HG02973 (cell line): ENCODE measurements at regions not wholly inside any gene's neighbourhood (a gene's known extent, or its start where the extent isn't known, plus 50 kb on each side); places are given as distances from the start of the nearest gene placed in this dataset.
"Not testable (repeated sequence)": the region's sequence is repeated elsewhere in the genome, so short reads cannot be mapped to it uniquely, and the experiment has no call there.

Source experiments
- ATAC-seq: cut with Tn5 transposase; IDR thresholded peaks from one replicate; pipeline ENCODE4 v1.9.1; 2021; ENCODE audit warnings: moderate library complexity; ENCODE audit not compliant: unreplicated experiment

DNA sequence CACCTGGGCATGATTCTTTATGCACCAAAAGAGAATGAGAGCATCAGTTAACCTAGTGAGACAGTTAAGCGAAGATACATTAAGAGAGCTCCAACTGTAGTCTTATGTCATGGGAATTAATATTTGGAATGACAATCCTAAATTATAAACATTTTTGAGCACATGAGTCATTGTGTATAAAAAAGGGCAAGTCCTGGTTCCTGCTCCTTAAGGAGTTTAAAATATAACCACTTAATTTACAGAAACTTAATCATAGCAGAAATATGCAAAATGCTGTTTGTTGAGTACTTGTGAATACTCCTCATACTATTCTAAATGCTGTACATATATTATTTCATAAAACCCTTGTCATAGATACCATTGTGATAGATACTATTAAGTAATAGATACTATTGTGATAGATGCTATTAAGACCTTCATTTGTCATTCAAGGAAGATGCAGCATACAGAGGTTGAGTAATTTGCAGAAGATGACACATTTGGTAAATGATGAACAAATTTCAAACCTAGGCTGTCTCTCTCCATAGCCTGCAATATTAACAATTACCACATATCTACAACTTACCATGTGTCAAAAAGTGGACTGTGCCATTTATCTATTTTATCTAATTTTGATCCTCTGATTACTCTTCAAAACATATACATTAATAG, 301.0 kb downstream of the TBC1D4 start:
- no peak for ATAC-seq

DNA sequence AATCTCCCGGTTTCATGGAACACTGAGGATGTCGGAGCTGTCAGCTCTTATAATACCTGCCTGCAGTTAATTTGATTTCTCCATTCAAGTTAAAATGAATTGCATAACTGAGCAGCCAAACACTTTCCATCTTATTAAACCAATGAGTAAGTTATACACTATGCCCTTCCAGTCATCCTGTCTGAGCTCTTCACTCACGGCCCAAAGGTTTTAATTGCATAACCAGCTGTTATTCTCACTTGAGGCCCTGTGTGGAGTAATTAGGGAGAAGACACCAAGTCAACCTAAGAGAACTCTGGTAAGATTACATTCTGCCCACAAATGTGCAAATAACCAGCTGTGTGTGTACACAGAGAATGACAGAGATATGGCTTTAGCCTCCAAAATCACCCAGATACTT, 303.5 kb downstream of the TBC1D4 start:
- no peak for ATAC-seq

DNA sequence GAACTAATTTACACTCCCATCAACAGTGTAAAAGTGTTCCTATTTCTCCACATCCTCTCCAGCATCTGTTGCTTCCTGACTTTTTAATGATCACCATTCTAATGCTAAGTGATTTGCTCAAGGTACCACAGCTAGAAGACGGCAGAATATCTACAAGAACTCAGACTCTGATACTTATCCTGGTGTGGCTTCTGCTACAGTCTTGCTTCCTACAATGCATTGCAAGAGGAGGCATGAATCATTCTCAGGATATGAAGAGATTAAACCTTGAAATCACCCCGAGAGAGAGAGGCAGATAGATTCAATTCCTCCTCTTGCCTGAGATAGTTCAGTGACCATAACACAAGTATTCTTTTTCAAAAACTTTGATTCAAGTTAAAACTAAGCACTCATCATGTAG, 306.4 kb downstream of the TBC1D4 start:
- ATAC-seq = no peak

DNA sequence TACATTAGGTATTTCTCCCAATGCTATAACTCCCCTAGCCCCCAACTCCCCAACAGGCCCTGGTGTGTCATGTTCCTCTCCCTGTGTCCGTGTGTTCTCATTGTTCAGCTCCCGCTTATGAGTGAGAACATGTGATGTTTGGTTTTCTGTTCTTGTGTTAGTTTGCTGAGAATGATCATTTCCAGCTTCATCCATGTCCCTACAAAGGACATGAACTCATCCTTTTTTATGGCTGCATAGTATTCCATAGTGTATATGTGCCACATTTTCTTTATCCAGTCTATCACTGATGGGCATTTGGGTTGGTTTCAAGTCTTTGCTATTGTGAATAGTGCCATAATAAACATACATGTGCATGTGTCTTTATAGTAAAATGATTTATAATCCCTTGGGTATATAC, 306.9 kb downstream of the TBC1D4 start:
- not testable (repeated sequence) for ATAC-seq

DNA sequence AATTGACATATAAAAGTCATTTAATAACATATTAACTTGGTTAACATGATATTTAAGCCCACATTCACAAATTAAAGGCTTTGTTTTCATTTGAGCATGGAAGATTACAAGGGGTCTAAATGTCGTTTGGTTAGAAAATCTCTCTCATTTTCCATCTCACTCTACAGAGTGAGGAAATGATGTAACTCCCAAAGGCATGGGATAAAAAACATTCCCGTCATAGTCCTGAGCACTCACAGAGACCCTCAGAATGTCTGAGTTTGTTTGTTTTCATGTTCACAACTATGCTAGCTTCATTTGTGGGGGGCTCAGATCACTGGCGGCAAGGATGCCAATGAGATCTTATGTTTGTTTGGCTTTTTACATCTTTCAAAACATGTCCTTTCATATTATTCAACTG, 307.5 kb downstream of the TBC1D4 start:
- ATAC-seq = no peak

DNA sequence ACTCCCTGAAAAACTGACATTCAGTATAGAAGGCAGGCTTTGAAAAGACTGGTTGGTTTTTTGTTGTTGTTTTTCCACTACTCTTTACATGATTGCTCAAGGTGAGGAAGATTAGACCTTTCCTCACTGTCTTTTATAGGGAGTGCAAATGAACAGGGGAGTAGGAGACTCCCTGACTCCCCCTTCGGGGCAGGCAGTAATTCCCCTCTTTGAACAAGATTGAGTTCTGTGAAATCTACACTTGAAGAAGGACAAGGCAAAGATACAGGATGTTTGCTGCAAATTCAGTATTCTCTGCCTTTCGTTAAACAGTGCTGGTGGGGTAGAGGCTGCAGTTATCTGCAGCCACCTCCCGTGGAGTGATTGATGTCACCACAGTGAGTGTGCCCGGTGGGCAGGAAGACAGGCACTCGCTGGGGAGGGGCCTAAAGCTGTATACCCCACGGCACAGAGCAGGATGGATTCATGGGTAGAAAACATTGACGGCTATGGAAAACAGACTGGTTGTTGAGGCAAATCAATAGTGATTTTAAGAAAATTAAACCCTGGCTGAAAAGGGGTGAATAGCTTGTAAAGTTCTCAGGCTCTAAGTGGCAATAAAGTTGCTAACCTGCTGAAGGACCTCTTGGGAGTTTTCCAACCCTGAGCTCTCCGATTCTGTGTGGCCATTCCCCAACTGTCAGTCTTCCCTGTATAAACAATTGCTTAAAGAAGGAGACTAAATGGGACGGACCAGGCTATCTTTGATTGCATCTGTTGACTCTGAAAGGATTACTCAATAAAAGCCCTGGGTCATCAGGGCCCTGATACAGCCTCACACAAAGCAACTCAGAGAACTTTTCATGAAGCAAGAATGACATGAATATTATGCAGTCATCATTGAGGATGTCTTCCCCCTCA, 308.3 kb downstream of the TBC1D4 start:
- ATAC-seq = no peak

DNA sequence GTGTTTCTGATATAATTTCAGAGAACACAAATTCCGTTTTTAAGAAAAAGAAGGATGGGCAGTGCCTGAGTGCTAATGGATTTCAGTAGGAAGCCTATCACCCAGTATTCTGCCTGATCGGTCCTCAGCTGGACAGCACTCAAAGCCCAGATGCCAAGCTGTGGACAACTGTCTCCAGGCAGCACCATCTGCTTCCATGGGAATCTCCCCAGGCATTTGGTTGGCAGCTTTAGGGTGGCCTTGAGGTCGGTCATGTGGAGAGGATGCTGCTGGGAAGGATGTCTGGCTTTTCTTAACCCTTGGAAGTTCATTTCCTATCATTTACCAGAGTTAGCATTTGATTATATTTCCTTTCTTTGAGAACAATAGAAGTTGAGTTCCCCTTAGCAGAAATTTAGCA, 311.7 kb downstream of the TBC1D4 start:
- ATAC-seq = no peak

DNA sequence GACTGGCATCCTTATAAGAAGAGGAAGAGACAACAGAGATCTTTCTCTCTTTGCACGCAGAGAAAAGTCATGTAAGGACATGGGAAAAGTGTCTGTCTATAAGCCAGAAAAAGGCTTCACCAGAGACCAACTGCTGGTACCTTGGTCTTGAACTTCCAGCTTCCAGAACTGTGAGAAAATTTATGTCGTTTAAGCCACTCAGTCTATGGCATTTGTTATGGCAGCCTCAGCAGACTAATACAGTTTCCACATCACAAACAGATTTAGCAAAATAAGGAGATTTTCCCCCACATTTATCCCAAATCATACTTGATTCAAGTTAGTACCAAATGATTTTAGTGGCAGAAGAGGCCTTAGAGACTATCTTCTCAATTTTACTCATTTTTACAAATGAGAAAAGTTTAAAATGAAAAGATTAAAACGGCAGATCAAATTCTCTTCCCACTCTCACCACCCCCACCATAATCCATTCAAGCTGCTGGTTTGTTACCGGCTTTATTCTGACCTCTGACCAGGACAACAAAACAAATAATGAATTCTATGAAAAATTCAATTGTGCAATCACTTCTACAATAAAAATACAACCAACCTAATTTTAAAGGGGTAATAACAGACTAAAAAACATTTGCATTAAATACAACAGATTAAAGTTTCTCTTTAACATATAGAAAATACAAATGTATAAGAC, 316.3 kb downstream of the TBC1D4 start:
- no peak for ATAC-seq

DNA sequence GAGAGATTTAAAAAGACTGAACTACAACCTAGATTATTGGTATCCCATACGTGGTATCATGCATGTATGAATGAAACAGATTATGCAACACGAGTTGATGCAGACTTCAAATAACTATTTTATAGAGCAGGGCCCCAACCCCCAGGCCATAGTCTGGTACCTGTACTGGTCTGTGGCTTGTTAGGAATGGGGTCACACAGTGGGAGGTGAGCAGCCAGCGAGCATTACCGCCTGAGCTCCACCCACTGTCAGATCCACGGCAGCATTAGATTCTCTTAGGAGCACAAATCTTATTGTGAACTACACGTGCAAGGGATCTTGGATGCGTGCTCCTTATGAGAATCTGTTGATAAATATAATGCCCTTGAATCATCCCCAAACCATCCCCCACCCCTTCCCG, 320.2 kb downstream of the TBC1D4 start:
- no peak for ATAC-seq

DNA sequence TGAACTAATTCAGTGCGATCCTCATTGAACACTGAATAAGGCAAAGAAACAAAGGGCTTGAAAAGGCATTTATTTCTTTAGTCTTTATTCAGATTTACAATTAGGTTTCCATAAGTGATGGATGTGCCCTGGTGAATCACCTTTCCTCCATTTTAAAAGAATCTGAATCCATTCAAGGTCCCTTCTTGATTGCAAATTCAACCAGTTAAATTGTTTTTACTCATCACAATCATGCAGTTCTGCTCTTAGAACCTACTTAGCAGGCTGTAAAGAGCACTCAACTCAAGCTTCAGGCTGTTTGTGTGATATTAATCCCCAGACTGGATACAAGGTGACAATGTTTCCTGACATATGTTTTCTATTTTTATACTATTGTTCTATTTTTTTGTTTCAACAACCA, 321.0 kb downstream of the TBC1D4 start:
- no peak for ATAC-seq

DNA sequence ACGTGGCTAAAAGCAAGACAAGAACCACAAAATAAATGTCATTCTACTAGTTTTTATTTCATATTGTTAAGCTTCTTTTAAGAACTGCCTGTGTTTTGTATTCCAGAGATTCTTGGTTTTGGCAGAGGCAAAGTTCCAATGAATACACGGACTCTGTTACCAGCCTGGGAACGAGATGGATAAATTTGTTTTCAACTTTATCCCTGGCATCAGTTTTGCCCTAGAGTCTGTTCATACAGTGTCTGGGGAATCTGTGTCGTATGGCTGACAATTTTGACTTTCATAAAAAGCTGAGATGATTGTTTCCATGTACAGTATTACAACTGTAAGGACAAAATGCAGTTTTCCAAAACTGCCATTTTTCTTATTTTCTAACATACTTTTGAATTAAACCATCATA, 327.6 kb downstream of the TBC1D4 start:
- ATAC-seq = no peak

DNA sequence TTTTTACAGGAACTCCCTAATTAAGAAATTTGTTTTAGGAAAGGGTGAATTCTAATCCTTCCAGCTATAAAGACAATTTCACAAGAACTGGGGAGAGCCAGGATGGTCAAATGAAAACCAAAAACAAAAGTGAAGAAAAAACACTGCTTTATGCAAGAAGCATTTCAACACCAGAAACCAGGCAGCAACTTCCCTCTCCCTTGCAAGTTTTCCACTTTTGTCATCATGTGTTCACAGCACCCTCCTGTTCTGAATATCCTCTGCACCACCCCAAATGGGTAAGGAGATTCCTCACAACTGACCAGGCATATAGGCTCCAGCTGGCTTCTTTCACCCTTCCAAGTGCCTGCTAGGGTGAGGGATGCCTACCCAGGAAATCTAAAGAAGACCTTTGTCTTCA, 328.1 kb downstream of the TBC1D4 start:
- no peak for ATAC-seq

DNA sequence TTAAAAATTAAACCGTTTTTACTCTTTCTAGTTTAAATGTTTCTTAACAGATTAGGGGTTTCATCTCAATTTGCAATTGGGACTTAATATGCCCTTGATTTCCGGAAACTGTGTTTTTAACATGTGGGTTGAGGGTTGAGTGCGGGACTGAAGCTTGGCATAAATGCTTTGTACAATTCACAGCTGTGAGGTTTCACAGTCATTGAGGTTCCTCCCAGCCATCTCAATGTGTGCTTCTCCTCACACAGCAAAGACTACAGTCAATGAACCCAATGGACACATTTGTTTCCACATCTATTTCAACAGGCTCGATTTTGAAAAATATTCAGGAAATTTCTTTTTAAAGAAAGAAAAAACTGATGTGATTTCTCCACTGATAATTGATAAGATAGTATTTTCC, 328.6 kb downstream of the TBC1D4 start:
- ATAC-seq = no peak

DNA sequence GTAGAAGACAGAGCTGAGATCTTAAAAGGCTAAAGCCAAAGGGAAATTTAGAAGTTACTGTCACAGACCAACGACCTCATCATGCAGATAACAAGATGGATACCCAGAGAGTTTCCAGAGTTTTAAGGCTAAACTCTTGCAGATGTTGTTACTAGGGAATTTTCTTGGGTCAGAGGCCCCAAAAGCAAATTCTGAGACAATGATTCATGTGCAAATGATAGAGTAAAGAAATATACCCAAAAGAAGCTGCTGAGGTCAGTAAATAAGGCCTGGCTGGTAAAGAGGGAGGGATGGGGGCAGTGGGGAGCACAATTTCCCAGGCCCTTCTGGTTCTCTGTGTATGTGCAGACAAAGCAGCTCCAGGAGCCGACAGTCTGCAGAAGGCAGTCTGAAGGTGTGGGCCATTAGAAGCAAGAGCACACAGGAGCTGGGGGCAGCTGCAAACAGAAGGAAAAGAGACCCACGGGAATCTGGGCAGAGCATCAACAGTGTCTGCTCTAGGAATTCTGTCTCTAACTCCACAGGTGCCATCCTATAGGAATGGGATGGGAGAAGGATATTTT, 330.8 kb downstream of the TBC1D4 start:
- no peak for ATAC-seq

DNA sequence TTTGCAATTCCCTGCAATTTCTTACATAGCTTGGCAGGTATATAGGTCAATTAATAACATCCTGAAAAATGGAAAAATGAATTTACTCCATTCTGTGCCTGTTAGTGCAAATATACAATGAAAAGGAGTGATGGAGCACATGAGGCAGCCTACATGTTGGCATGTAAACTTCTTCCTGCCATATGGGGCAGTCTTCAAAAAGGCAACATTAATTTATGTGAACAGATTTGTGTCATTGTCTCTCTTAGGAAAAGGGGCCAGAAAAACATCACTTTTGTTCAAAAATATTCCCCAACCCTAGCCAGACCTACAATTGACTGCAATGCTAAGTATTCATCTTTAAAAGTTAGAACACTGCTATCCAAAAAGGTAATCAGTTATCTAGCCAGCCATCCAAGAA, 332.2 kb downstream of the TBC1D4 start:
- no peak for ATAC-seq

DNA sequence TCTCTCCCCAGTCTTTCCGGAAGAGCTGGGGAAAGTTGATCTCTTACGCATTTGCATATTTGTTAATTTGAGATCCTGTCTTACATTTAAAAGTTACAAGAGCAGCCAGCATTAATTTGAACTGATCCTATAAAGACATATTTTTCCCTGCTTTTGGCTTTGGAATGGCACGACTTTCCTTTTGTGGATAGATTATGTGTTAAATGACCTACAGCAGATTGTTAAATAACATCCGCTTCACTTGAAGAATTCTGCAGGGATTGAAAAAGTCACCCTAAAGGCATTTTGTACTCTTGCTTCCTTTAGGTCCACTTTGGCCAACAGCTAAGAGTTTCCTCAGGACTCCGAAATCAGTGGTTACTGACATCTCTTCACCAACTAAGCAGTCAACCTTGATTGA, 334.0 kb downstream of the TBC1D4 start:
- no peak for ATAC-seq

DNA sequence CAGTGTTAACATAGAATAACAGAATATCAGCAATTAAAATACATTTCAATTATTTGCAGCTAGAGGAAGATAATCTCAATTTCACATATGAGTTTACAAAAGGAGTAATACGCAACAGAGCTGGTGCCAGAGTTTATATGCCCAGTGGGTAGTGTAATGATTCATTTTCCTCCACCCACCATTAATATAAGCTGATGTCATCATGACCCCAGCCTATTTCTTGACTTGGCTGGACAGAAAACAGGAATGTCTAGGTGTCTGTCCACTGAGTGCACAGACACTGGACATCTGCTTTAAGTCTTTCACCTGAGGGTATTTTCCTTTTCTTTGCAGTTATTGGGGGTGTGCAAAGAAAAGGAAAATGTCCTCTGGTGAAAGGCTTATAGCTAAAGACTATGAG, 335.5 kb downstream of the TBC1D4 start:
- no peak for ATAC-seq

DNA sequence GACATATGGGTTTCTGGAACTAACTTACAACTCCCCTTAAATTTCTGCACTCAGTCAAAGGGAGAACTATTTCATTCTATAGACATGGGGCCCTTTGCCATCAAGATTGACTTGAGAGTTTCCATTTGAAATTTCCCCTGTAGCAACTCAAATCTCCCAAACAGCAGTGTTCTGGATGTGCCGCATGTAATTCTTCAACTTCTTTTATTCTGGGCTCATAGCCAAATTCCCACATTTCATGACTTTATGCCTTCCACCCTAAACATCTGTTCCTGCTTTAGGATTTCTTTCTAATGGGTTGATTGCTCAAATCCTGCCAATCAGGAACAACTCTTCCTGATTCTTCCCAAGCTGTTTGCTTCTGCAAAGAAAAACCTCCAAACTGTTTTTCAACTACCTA, 336.0 kb downstream of the TBC1D4 start:
- ATAC-seq = no peak

DNA sequence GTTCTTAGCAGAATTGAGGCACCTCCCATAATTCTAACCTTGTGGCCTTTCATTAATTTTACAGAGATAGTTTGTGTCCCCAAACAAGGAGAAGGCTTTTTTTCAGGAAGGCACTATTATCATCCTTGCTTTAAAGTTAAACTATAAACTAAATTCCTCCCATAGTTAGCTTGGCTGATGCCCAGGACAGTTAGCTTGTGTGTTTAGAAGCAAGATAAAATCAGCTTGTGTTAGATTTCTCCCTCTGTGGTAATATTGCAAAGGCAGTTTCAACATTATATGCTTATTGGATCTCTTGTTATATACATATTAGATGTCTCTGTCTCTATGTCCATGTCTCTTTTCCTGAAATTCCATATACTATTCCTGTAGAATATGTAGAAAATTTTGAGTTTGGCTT, 342.7 kb downstream of the TBC1D4 start:
- no peak for ATAC-seq

DNA sequence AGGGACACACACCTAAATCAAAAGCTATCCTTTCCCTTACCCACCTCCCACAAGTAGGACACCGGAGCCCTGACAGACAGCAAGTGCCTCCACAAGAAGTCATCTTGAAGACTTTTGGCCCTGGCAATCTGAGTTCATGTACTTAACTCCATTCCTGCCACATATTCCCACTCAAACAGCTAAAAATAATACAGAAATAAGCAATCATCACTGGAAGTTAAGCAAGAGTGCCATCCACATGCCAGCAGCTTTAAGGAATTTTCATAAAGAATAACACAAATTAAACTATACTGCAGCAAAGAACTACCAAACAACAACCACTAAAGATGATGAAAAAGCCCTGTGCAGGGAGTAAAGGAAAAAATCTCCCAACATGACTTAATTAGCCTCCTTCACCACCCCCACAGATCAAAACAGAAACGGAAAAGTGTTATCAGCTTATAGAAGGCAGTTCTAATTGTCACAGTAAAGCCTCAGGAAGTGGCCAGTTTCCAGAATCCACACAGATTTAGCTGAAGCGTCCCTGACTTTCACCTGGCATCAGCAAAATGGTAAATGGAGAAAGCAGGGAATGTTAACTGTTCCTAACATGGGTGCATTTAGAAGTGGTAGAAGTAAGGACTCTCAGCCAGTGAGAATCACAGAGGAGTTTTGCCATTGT, 343.9 kb downstream of the TBC1D4 start:
- ATAC-seq = no peak

DNA sequence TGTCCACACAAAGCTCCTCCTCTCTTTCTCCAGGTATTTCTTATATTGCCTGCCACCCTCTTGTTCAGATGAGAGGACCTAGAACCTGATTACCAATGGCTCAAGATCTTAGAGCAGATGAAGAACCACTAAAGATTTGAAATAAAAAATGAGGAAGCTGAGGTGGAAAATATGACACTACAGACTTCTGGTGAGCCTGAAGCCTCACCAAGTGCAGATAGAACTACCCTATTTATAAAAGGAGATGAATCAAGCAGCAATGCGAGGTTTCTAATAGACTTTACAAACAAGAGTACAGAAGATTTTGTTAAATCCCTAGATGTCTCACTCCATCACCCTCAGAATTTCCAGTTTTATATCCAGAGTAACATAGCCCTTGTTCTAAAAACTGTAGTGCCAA, 345.8 kb downstream of the TBC1D4 start:
- ATAC-seq = no peak
